ENCODE measurements at regions not wholly inside any gene's neighbourhood (a gene's known extent, or its start where the extent isn't known, plus 50 kb on each side); places are given as distances from the start of the nearest gene placed in this dataset.
A peak's percentile ranks its signal among the peaks of the same experiment; 100 is the strongest.
"Not testable (repeated sequence)": the region's sequence is repeated elsewhere in the genome, so short reads cannot be mapped to it uniquely, and the experiment has no call there.

- Histone ChIP-seq H3K9me3 (replicated peaks) (no peaks in the 10 kb centered on the region), H3K36me3 (no peaks in the 10 kb centered on the region), H3K27ac (replicated peaks) (no peak overlapping the region), H3K4me3 (peak overlapping the region; percentile 47), H3K4me1 (peaks cover 14% of the 10 kb centered on the region), H3K27me3 (ENCODE audit: low read depth) (peaks cover 19% of the 10 kb centered on the region)
- no peak for DNase-seq
- intact Hi-C loops (cut with micrococcal nuclease): no loop called here
- no peak for TF ChIP-seq CTCF (IDR thresholded peaks at IDR 0.05; ENCODE audit: borderline replicate concordance)
These were observed 975.8 kb upstream of the DEFB115 start for GRCh38 chr20:30281584-30282197.

- H3K9me3 ChIP-seq (replicated peaks); H3K36me3 ChIP-seq; intact Hi-C loops (cut with micrococcal nuclease): not testable (repeated sequence)
- Histone ChIP-seq H3K4me1 (peaks cover 14% of the 10 kb centered on the region), H3K4me3 (peak overlapping the region; percentile 67), H3K27me3 (ENCODE audit: low read depth) (peaks cover 19% of the 10 kb centered on the region), H3K27ac (replicated peaks) (peak overlapping the region; percentile 27)
- DNase-seq: peak; percentile 79
These were observed 973.8 kb upstream of the DEFB115 start for GRCh38 chr20:30283476-30284280.

GRCh38 chr20:30284281-30284905 lies 973.1 kb upstream of the DEFB115 start:
- intact Hi-C loops (cut with micrococcal nuclease): no loop called here
- H3K36me3 ChIP-seq: no peaks in the 10 kb centered on the region
- H3K9me3 ChIP-seq (replicated peaks): no peaks in the 10 kb centered on the region
- H3K4me3 ChIP-seq: peak overlapping the region; percentile 67
- peaks cover 14% of the 10 kb centered on the region for H3K4me1 ChIP-seq
- no peak for TF ChIP-seq CTCF (IDR thresholded peaks at IDR 0.05; ENCODE audit: borderline replicate concordance)
- peaks cover 19% of the 10 kb centered on the region for H3K27me3 ChIP-seq (ENCODE audit: low read depth)
- no peak for DNase-seq
- peak overlapping the region; percentile 27 for H3K27ac ChIP-seq (replicated peaks)

- intact Hi-C loops (cut with micrococcal nuclease): no loop called here
- no peaks in the 10 kb centered on the region for H3K36me3 ChIP-seq
- H3K27ac ChIP-seq (replicated peaks): no peak overlapping the region
- no peak overlapping the region for H3K4me3 ChIP-seq
- peaks cover 26% of the 10 kb centered on the region for H3K27me3 ChIP-seq (ENCODE audit: low read depth)
- no peak for DNase-seq
- H3K9me3 ChIP-seq (replicated peaks): no peaks in the 10 kb centered on the region
- peaks cover 14% of the 10 kb centered on the region for H3K4me1 ChIP-seq
- TF ChIP-seq CTCF (IDR thresholded peaks at IDR 0.05; ENCODE audit: borderline replicate concordance): no peak
These were observed 971.8 kb upstream of the DEFB115 start for GRCh38 chr20:30285677-30286076.

- peaks cover 14% of the 10 kb centered on the region for H3K4me1 ChIP-seq
- no peak overlapping the region for H3K27ac ChIP-seq (replicated peaks)
- H3K9me3 ChIP-seq (replicated peaks): no peaks in the 10 kb centered on the region
- no peaks in the 10 kb centered on the region for H3K36me3 ChIP-seq
- H3K4me3 ChIP-seq: no peak overlapping the region
- H3K27me3 ChIP-seq (ENCODE audit: low read depth): peaks cover 26% of the 10 kb centered on the region
- intact Hi-C loops (cut with micrococcal nuclease): no loop called here
- no peak for TF ChIP-seq CTCF (IDR thresholded peaks at IDR 0.05; ENCODE audit: borderline replicate concordance)
- no peak for DNase-seq
These were observed 971.3 kb upstream of the DEFB115 start for GRCh38 chr20:30286157-30286556.

GRCh38 chr20:30287459-30287858 lies 970.0 kb upstream of the DEFB115 start:
- H3K9me3 ChIP-seq (replicated peaks); DNase-seq; H3K4me3 ChIP-seq; H3K36me3 ChIP-seq; intact Hi-C loops (cut with micrococcal nuclease); H3K27ac ChIP-seq (replicated peaks): not testable (repeated sequence)
- H3K4me1 ChIP-seq: peaks cover 14% of the 10 kb centered on the region
- H3K27me3 ChIP-seq (ENCODE audit: low read depth): peaks cover 31% of the 10 kb centered on the region
